H1 (cell line): ENCODE measurements at regions not wholly inside any gene's neighbourhood (a gene's known extent, or its start where the extent isn't known, plus 50 kb on each side); places are given as distances from the start of the nearest gene placed in this dataset.

Experiments
- CTCF ChIA-PET: fragments of 300-600 bp; sonication (Branson Sonifier 250); formaldehyde crosslinking; loops from one replicate; lab custom pipeline; 2021; ENCODE audit not compliant: partially characterized antibody; lab: Charles Lee
- POLR2A ChIA-PET: fragments of 300-600 bp; sonication (Branson Sonifier 250); formaldehyde crosslinking; loops from one replicate; lab custom pipeline; 2021; ENCODE audit warnings: inconsistent platforms; ENCODE audit not compliant: partially characterized antibody; lab: Charles Lee
- DNase-seq, 2 experiments: peaks; one replicate each; pipeline versions ENCODE4 v3.0.0 to v3.0.0-alpha.2; 2010 to 2022; ENCODE audit warnings: low spot score in 2 of 2, low read depth in 1 of 2, mixed read lengths in 1 of 2
- FAIRE-seq: peaks from 2 replicates; lab custom pipeline; 2011; peaks lifted over from hg19 to GRCh38; lab: Jason Lieb, UNC
- H2AFZ ChIP-seq: 2 replicates; pipeline ENCODE4 v1.8.1; 2012; ENCODE audit warnings: low read length, inconsistent platforms
- H2AK5ac ChIP-seq: 2 replicates; pipeline ENCODE4 v1.6.1; 2013; ENCODE audit warnings: low read depth, low read length
- H2BK120ac ChIP-seq: replicated peaks from 2 replicates; pipeline ENCODE3; 2013; ENCODE audit warnings: low read depth, low read length, inconsistent platforms
- H2BK12ac ChIP-seq: 2 replicates; pipeline ENCODE4 v1.6.1; 2013; ENCODE audit warnings: low read depth, low read length
- H2BK15ac ChIP-seq: 2 replicates; pipeline ENCODE4 v1.6.1; 2013; ENCODE audit warnings: low read length
- H2BK20ac ChIP-seq: 2 replicates; pipeline ENCODE4 v1.6.1; 2013; ENCODE audit warnings: low read length
- H2BK5ac ChIP-seq: 2 replicates; pipeline ENCODE4 v1.6.1; 2013; ENCODE audit warnings: low read depth, low read length
- H3K14ac ChIP-seq: 2 replicates; pipeline ENCODE4 v1.6.1; 2013; ENCODE audit warnings: inconsistent platforms; ENCODE audit not compliant: insufficient read length
- H3K18ac ChIP-seq: 2 replicates; pipeline ENCODE4 v1.6.1; 2013; ENCODE audit warnings: low read length; ENCODE audit errors: extremely low read depth
- H3K23ac ChIP-seq: 2 replicates; pipeline ENCODE4 v1.6.1; 2013; ENCODE audit warnings: inconsistent platforms; ENCODE audit not compliant: insufficient read length
- H3K23me2 ChIP-seq: 2 replicates; pipeline ENCODE4 v1.6.1; 2013; ENCODE audit warnings: low read depth, low read length
- H3K27ac ChIP-seq: 2 replicates; pipeline ENCODE4 v1.6.1; 2011; ENCODE audit warnings: low read depth, low read length, inconsistent platforms
- H3K27me3 ChIP-seq, 4 experiments: replicated peaks in 1 of 4; 1 replicate in 1 of 4; 2 replicates in 3 of 4; pipeline versions ENCODE4 v1.6.1 to v1.8.1; 2011 to 2013; ENCODE audit warnings: low read length in 3 of 4, mild to moderate bottlenecking in 3 of 4, inconsistent platforms in 2 of 4, mixed read lengths in 2 of 4, moderate library complexity in 1 of 4; ENCODE audit not compliant: control insufficient read depth in 3 of 4, insufficient read depth in 3 of 4; ENCODE audit errors: extremely low read depth in 1 of 4
- H3K36me3 ChIP-seq, 4 experiments: 2 replicates each; pipeline versions ENCODE4 v1.6.1 to v1.8.1; 2011 to 2013; ENCODE audit warnings: mild to moderate bottlenecking in 4 of 4, low read length in 3 of 4, moderate library complexity in 2 of 4, control low read depth in 1 of 4, inconsistent platforms in 1 of 4; ENCODE audit not compliant: insufficient read depth in 4 of 4, control insufficient read depth in 2 of 4
- H3K4ac ChIP-seq: replicated peaks from 2 replicates; pipeline ENCODE3; 2013; ENCODE audit warnings: low read length, low read depth, mixed read lengths, inconsistent platforms; ENCODE audit not compliant: insufficient read length
- H3K4me1 ChIP-seq, 4 experiments: replicated peaks in 1 of 4; 1 replicate in 1 of 4; 2 replicates in 3 of 4; pipeline versions ENCODE4 v1.6.1 to v1.8.1; 2011 to 2013; ENCODE audit warnings: low read length in 3 of 4, inconsistent platforms in 2 of 4, mixed read lengths in 1 of 4; ENCODE audit not compliant: insufficient read depth in 4 of 4, control insufficient read depth in 3 of 4
- H3K4me2 ChIP-seq, 2 experiments: 2 replicates each; pipeline versions ENCODE4 v1.6.1 to v1.8.1; 2011 to 2013; ENCODE audit warnings: low read depth in 2 of 2, low read length in 2 of 2, control low read depth in 1 of 2, inconsistent platforms in 1 of 2, mild to moderate bottlenecking in 1 of 2; ENCODE audit not compliant: insufficient read depth in 1 of 2
- H3K4me3 ChIP-seq, 4 experiments: fragments of 200-600, 300-600 bp in 1 of 4; sonication (generic), shearing (Covaris generic), sonication (Bioruptor Twin) in 1 of 4; 2 replicates each; pipeline versions ENCODE4 v1.5.1 to v1.8.1; 2011 to 2016; ENCODE audit warnings: low read length in 4 of 4, low read depth in 3 of 4, control low read depth in 2 of 4, inconsistent platforms in 2 of 4, mild to moderate bottlenecking in 2 of 4, mixed read lengths in 1 of 4, moderate library complexity in 1 of 4; ENCODE audit not compliant: insufficient read depth in 2 of 4; ENCODE audit errors: extremely low read depth in 1 of 4
- H3K56ac ChIP-seq: replicated peaks from 2 replicates; pipeline ENCODE3; 2013; ENCODE audit warnings: low read depth, mild to moderate bottlenecking, mixed read lengths, low read length, inconsistent platforms; ENCODE audit not compliant: insufficient read length
- H3K79me1 ChIP-seq: 2 replicates; pipeline ENCODE4 v1.6.1; 2013; ENCODE audit warnings: low read depth, low read length, control low read depth
- H3K79me2 ChIP-seq, 2 experiments: 2 replicates each; pipeline versions ENCODE4 v1.6.1 to v1.8.1; 2012 to 2013; ENCODE audit warnings: low read length in 2 of 2, mild to moderate bottlenecking in 2 of 2, inconsistent platforms in 1 of 2; ENCODE audit not compliant: insufficient read depth in 2 of 2, control insufficient read depth in 1 of 2
- H3K9ac ChIP-seq, 4 experiments: replicated peaks in 1 of 4; 1 replicate in 1 of 4; 2 replicates in 3 of 4; pipeline versions ENCODE4 v1.6.1 to v1.8.1; 2011 to 2013; ENCODE audit warnings: low read depth in 3 of 4, low read length in 3 of 4, control low read depth in 2 of 4, mild to moderate bottlenecking in 2 of 4, moderate library complexity in 2 of 4, inconsistent platforms in 1 of 4; ENCODE audit errors: extremely low read depth in 1 of 4
- H3K9me3 ChIP-seq, 2 experiments: 2 replicates each; pipeline versions ENCODE4 v1.6.1 to v1.8.1; 2012 to 2013; ENCODE audit warnings: mild to moderate bottlenecking in 2 of 2, moderate library complexity in 2 of 2, control low read depth in 1 of 2, inconsistent platforms in 1 of 2, low read depth in 1 of 2, low read length in 1 of 2, mixed read lengths in 1 of 2; ENCODE audit not compliant: insufficient read depth in 2 of 2
- H4K20me1 ChIP-seq, 2 experiments: replicated peaks in 1 of 2; 2 replicates each; pipeline versions ENCODE3 to v1.8.1; 2011 to 2013; ENCODE audit warnings: inconsistent platforms in 2 of 2, low read length in 2 of 2, mild to moderate bottlenecking in 1 of 2; ENCODE audit not compliant: insufficient read depth in 2 of 2, control insufficient read depth in 1 of 2
- H4K5ac ChIP-seq: 2 replicates; pipeline ENCODE4 v1.6.1; 2013; ENCODE audit warnings: low read length, low read depth, mixed read lengths, inconsistent platforms; ENCODE audit not compliant: insufficient read length
- H4K8ac ChIP-seq: 2 replicates; pipeline ENCODE4 v1.8.0; 2013; ENCODE audit warnings: mild to moderate bottlenecking, moderate library complexity, low read length, inconsistent platforms; ENCODE audit not compliant: insufficient read depth; ENCODE audit errors: extremely low read depth
- H4K91ac ChIP-seq: replicated peaks from 2 replicates; pipeline ENCODE3; 2013; ENCODE audit warnings: low read length, mixed read lengths, inconsistent platforms; ENCODE audit not compliant: insufficient read length
- CBX5 ChIP-seq: fragments of 300-800, 300-1000 bp; sonication (generic); IDR thresholded peaks from 2 replicates; pipeline ENCODE4 v1.7.1; 2016; ENCODE audit warnings: antibody characterized with exemption, low read length, low read depth
- CTBP2 ChIP-seq: IDR thresholded peaks from 2 replicates; pipeline ENCODE4 v1.7.0; 2011; ENCODE audit warnings: borderline replicate concordance, mild to moderate bottlenecking, moderate library complexity, mixed read lengths, low read length; ENCODE audit not compliant: insufficient read depth, insufficient read length
- KDM5A ChIP-seq: fragments of 200-600 bp; IDR thresholded peaks from 2 replicates; pipeline ENCODE4 v1.7.1; 2012; ENCODE audit warnings: mild to moderate bottlenecking, low read length, inconsistent platforms, mixed read lengths
- NANOG ChIP-seq: IDR thresholded peaks from 2 replicates; pipeline ENCODE4 v1.6.1; 2011; ENCODE audit warnings: low read length, low read depth, mild to moderate bottlenecking, inconsistent platforms; ENCODE audit not compliant: insufficient read depth, poor library complexity, severe bottlenecking
- SP2 ChIP-seq: IDR thresholded peaks from 2 replicates; pipeline ENCODE4 v1.6.1; 2012; ENCODE audit warnings: mild to moderate bottlenecking, low read length, inconsistent platforms
- TAF1 ChIP-seq: IDR thresholded peaks from 2 replicates; pipeline ENCODE4 v1.6.1; 2011; ENCODE audit warnings: mild to moderate bottlenecking, low read depth, low read length
- TCF12 ChIP-seq: IDR thresholded peaks from 2 replicates; pipeline ENCODE4 v1.6.1; 2011; ENCODE audit warnings: low read depth, mild to moderate bottlenecking, low read length
- WGBS, 2 experiments: shearing (Covaris generic) in 1 of 2; methylation state at CpG; one replicate each; pipeline versions ENCODE4 v1.1.6 to v1.1.7; 2013 to 2015; ENCODE audit warnings: low lambda C conversion rate in 2 of 2, mixed read lengths in 2 of 2, inconsistent platforms in 1 of 2, low coverage in 1 of 2, missing lambda C conversion rate in 1 of 2; ENCODE audit not compliant: insufficient replicate concordance in 2 of 2, insufficient coverage in 1 of 2, insufficient read length in 1 of 2; ENCODE audit errors: extremely low coverage in 1 of 2, missing lambda C conversion rate in 1 of 2; 5-methylcytosine and 5-hydroxymethylcytosine counted together

GRCh38 chrX:122579036-122579435 is 605.0 kb upstream of the GRIA3 start:
- no peak overlapping the region for H2BK12ac ChIP-seq
- no peaks in the 10 kb centered on the region for H3K4me1 ChIP-seq
- no peaks in the 10 kb centered on the region for H3K27me3 ChIP-seq
- no peaks in the 10 kb centered on the region for H3K79me1 ChIP-seq
- H4K5ac ChIP-seq: no peak overlapping the region
- no peak overlapping the region for H3K4me3 ChIP-seq
- no peak for DNase-seq
- H2BK120ac ChIP-seq: no peak overlapping the region
- no peak overlapping the region for H2AK5ac ChIP-seq
- TF ChIP-seq TAF1 (no peak), KDM5A (no peak), NANOG (no peak), SP2 (no peak), CTBP2 (no peak), CBX5 (no peak), TCF12 (no peak)
- H2AFZ ChIP-seq: no peak overlapping the region
- no peak overlapping the region for H3K27ac ChIP-seq
- H3K56ac ChIP-seq: no peak overlapping the region
- H2BK5ac ChIP-seq: no peak overlapping the region
- H3K23ac ChIP-seq: no peak overlapping the region
- ChIA-PET CTCF (no interaction called here), POLR2A (no interaction called here)
- H3K23me2 ChIP-seq: no peaks in the 10 kb centered on the region
- no peak overlapping the region for H2BK20ac ChIP-seq
- H3K18ac ChIP-seq: no peak overlapping the region
- no peak overlapping the region for H3K4me2 ChIP-seq
- H4K20me1 ChIP-seq: no peaks in the 10 kb centered on the region
- no peaks in the 10 kb centered on the region for H3K36me3 ChIP-seq
- no peak overlapping the region for H4K91ac ChIP-seq
- H2BK15ac ChIP-seq: no peak overlapping the region
- WGBS, 2 experiments: 92% methylated on average over 2 of the region's 2 CpGs; no CpG with 5 or more reads in 1 of the 2 experiments
- no peak for FAIRE-seq
- no peaks in the 10 kb centered on the region for H3K9me3 ChIP-seq
- H3K14ac ChIP-seq: no peak overlapping the region
- H3K9ac ChIP-seq: no peak overlapping the region
- no peaks in the 10 kb centered on the region for H3K79me2 ChIP-seq
- H3K4ac ChIP-seq: no peak overlapping the region
- no peak overlapping the region for H4K8ac ChIP-seq
